Stimulated activated CD4-positive, alpha-beta T cell treated with anti-CD3 and anti-CD28 coated beads, Interleukin-15, amount 100 ng/mL, for 48 hours (primary cell): ENCODE measurements at regions not wholly inside any gene's neighbourhood (a gene's known extent, or its start where the extent isn't known, plus 50 kb on each side); places are given as distances from the start of the nearest gene placed in this dataset.

Experiments used
- DNase-seq, 2 donors: peaks; one replicate each; pipeline ENCODE4 v3.0.0-alpha.2; 2020; ENCODE audit warnings: low read depth in 2 of 2

- no peak for DNase-seq
Observed at GRCh38 chr10:128851281-128851680, 615.8 kb upstream of the MGMT start.

GRCh38 chr10:128851726-128852125, 615.3 kb upstream of the MGMT start:
- no peak for DNase-seq

GRCh38 chr10:128852449-128852848, 614.6 kb upstream of the MGMT start:
- DNase-seq: no peak

- DNase-seq: no peak
Observed at GRCh38 chr10:128852902-128853301, 614.1 kb upstream of the MGMT start.

- no peak for DNase-seq
Observed at GRCh38 chr10:128853537-128853936, 613.5 kb upstream of the MGMT start.

- no peak for DNase-seq
Observed at GRCh38 chr10:128854204-128854603, 612.8 kb upstream of the MGMT start.

GRCh38 chr10:128854963-128855362, 612.1 kb upstream of the MGMT start:
- DNase-seq: no peak

- no peak for DNase-seq
Observed at GRCh38 chr10:128855618-128856428, 611.2 kb upstream of the MGMT start.

- peak in 1 of 2 donors; percentile 4 for DNase-seq
Observed at GRCh38 chr10:128859738-128860386, 607.2 kb upstream of the MGMT start.

- no peak for DNase-seq
Observed at GRCh38 chr10:128860574-128860973, 606.5 kb upstream of the MGMT start.

- no peak for DNase-seq
Observed at GRCh38 chr10:128861018-128861901, 605.8 kb upstream of the MGMT start.

GRCh38 chr10:128863411-128863810, 603.6 kb upstream of the MGMT start:
- DNase-seq: no peak

GRCh38 chr10:128863823-128864405, 603.1 kb upstream of the MGMT start:
- DNase-seq: no peak

- DNase-seq: no peak
Observed at GRCh38 chr10:128864554-128865295, 602.3 kb upstream of the MGMT start.

- DNase-seq: no peak
Observed at GRCh38 chr10:128865436-128866195, 601.4 kb upstream of the MGMT start.

- DNase-seq: no peak
Observed at GRCh38 chr10:128866551-128866950, 600.5 kb upstream of the MGMT start.

- no peak for DNase-seq
Observed at GRCh38 chr10:128867210-128867609, 599.8 kb upstream of the MGMT start.

GRCh38 chr10:128867819-128868218, 599.2 kb upstream of the MGMT start:
- DNase-seq: no peak

GRCh38 chr10:128868481-128868880, 598.6 kb upstream of the MGMT start:
- DNase-seq: no peak

GRCh38 chr10:128869101-128869749, 597.8 kb upstream of the MGMT start:
- DNase-seq: no peak
